Gastrocnemius medialis (tissue), 4 donors: ENCODE measurements at regions not wholly inside any gene's neighbourhood (a gene's known extent, or its start where the extent isn't known, plus 50 kb on each side); places are given as distances from the start of the nearest gene placed in this dataset.

Experiments used
- ATAC-seq, 2 donors: fragments of 150-250 bp; one replicate each; pipeline ENCODE4 v1.9.1; 2016
- DNase-seq, 2 donors: peaks; one replicate each; pipeline ENCODE4 v3.0.0-alpha.2; 2019
- H3K27ac ChIP-seq, 4 donors: fragments of 200-600 bp; sonication (generic); 1 replicate in 1 of 4; 2 replicates in 3 of 4; pipeline ENCODE4 v1.5.1; 2016 to 2018; ENCODE audit warnings: mild to moderate bottlenecking in 2 of 4, moderate library complexity in 1 of 4
- H3K27me3 ChIP-seq, 3 donors: fragments of 200-600 bp; sonication (generic) in 2 of 3; 1 replicate in 1 of 3; 2 replicates in 2 of 3; pipeline versions ENCODE4 v1.5.1 to v1.6.0; 2016 to 2019; ENCODE audit warnings: mild to moderate bottlenecking in 1 of 3, moderate library complexity in 1 of 3
- H3K36me3 ChIP-seq, 2 donors: fragments of 200-600 bp; sonication (generic) in 1 of 2; one replicate each; pipeline ENCODE4 v1.5.1; 2017 to 2018
- H3K4me1 ChIP-seq, 2 donors: fragments of 200-600 bp; sonication (generic) in 1 of 2; one replicate each; pipeline ENCODE4 v1.5.1; 2016 to 2017; ENCODE audit warnings: mild to moderate bottlenecking in 2 of 2
- H3K4me3 ChIP-seq, 4 donors: fragments of 200-600 bp; sonication (generic) in 3 of 4; 1 replicate in 1 of 4; 2 replicates in 3 of 4; pipeline ENCODE4 v1.5.1; 2016 to 2019; ENCODE audit warnings: mild to moderate bottlenecking in 2 of 4
- H3K9me3 ChIP-seq, 3 donors: fragments of 200-600 bp; sonication (generic) in 2 of 3; 1 replicate in 1 of 3; 2 replicates in 2 of 3; pipeline ENCODE4 v1.5.1; 2016 to 2019
- POLR2A ChIP-seq, 2 donors: fragments of 450-650 bp; IDR thresholded peaks; one replicate each; pipeline ENCODE4 v1.6.1; 2017; ENCODE audit warnings: antibody characterized with exemption in 2 of 2, mild to moderate bottlenecking in 2 of 2, moderate library complexity in 2 of 2
- in situ Hi-C, 4 donors: fragments of 200-750 bp; cut with MboI; loops; one replicate each; pipeline versions ENCODE4 v1.15.0 to v1.8.0; 2017; ENCODE audit warnings: low sequenced_read_pairs in 4 of 4
- intact Hi-C: fragments of 100-400 bp; cut with DNase I; formaldehyde crosslinking; loops from one replicate; pipeline ENCODE4 v1.15.1; 2023; ENCODE audit warnings: low total_unique reads
- TF ChIP-seq, protein P1 (sequence below), 5 experiments: fragments of 450-650 bp in 3 of 5; fragments of 200-600 bp in 2 of 5; sonication (generic) in 2 of 5; IDR thresholded peaks in 4 of 5; conservative IDR thresholded peaks in 1 of 5; 1 replicate in 4 of 5; 2 replicates in 1 of 5; pipeline ENCODE4 v1.5.1; 2016 to 2019; ENCODE audit warnings: antibody characterized with exemption in 5 of 5, mild to moderate bottlenecking in 3 of 5, moderate library complexity in 3 of 5

DNA sequence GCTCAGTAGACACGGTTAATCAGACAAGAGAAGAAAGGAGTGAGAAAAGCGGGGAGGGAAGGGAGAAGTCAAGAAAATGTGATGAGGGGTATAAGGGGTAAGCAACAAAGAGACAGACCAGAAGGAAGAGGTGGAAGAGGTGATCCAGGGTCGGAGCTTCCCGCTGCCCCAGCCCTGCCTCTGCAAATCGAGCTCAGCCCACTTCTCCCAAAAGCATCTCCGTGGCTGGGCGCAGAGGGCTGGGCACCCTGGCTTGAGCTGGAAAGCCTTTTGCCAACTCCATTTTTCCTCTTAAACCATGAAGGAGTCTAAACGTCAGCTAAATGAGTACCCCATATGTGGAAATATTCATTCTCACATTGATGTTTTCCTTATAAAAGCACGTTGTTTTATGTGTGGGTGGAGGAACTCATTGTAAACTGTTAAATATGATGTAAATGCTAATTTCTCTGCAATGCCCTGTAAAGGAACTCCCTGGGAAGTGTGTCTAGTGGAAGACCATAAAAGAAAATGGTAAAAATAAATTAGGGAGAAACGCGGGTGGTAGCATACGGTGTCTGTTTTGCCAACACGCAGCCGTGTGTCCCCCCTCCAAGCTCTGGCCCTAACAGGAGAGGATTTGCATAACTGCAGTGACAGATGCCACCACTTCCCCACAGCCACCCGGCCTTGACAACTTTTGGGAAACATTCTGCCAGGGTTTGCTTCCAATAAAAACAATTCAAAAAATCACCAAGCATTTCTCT lies 55.2 kb upstream of the MAFB start:
- in situ Hi-C loops: no loop called here
- DNase-seq: no peak
- Histone ChIP-seq H3K4me1 (no peaks in the 10 kb centered on the region), H3K4me3 (no peak overlapping the region), H3K27ac (no peak overlapping the region), H3K36me3 (no peaks in the 10 kb centered on the region), H3K27me3 (no peaks in the 10 kb centered on the region), H3K9me3 (no peaks in the 10 kb centered on the region)
- ATAC-seq: no peak
- intact Hi-C loops: no loop called here
- TF ChIP-seq POLR2A (IDR thresholded peaks at IDR 0.05): no peak
- TF ChIP-seq, protein P1, sequence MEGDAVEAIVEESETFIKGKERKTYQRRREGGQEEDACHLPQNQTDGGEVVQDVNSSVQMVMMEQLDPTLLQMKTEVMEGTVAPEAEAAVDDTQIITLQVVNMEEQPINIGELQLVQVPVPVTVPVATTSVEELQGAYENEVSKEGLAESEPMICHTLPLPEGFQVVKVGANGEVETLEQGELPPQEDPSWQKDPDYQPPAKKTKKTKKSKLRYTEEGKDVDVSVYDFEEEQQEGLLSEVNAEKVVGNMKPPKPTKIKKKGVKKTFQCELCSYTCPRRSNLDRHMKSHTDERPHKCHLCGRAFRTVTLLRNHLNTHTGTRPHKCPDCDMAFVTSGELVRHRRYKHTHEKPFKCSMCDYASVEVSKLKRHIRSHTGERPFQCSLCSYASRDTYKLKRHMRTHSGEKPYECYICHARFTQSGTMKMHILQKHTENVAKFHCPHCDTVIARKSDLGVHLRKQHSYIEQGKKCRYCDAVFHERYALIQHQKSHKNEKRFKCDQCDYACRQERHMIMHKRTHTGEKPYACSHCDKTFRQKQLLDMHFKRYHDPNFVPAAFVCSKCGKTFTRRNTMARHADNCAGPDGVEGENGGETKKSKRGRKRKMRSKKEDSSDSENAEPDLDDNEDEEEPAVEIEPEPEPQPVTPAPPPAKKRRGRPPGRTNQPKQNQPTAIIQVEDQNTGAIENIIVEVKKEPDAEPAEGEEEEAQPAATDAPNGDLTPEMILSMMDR (IDR thresholded peaks at IDR 0.05 in 4 of 5, conservative IDR thresholded peaks at IDR 0.05 in 1 of 5): no peak

DNA sequence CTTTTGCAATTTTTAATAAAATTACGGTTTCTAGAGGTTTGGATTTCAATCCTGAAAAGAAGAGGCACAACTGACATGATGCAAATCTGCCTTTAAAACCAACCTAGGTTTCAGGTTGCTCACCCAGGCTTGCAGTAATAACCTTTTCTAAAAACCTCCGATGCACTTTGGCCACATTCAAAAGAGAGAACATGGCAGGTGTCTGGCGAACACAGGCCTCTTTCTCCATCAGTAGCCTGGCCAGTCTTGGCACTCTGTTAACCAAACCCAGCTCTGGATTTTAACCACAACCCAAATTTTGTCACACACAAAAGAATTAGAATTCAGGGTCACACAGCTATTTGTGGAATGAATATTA lies 55.8 kb upstream of the MAFB start:
- no peaks in the 10 kb centered on the region for H3K9me3 ChIP-seq
- DNase-seq (no peak), ATAC-seq (no peak)
- in situ Hi-C loops (no loop called here), intact Hi-C loops (no loop called here)
- H3K27me3 ChIP-seq: no peaks in the 10 kb centered on the region
- no peaks in the 10 kb centered on the region for H3K4me1 ChIP-seq
- TF ChIP-seq, protein P1 (IDR thresholded peaks at IDR 0.05 in 4 of 5, conservative IDR thresholded peaks at IDR 0.05 in 1 of 5): no peak
- TF ChIP-seq POLR2A (IDR thresholded peaks at IDR 0.05): no peak
- H3K36me3 ChIP-seq: no peaks in the 10 kb centered on the region
- H3K27ac ChIP-seq: no peak overlapping the region
- no peak overlapping the region for H3K4me3 ChIP-seq

DNA sequence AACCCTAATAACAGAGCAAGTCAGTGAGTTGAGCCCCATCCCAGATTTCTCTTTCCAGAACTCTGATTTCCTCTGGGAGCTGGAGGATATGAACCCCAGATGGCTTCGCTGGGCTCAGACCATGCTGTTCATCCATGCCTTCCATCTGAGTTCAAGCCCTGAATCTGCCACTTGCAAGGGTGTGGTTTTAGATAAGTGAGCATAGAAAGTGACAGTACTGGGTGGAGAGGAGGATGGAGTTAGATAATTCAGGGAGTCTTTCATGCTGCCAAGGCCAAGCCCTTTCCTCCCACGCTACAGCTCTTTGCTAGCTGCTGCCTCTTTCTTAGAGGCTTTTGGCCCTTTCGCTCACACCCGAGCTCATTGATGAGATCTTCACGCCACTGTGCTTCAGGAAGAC lies 57.2 kb upstream of the MAFB start:
- no peaks in the 10 kb centered on the region for H3K9me3 ChIP-seq
- H3K4me1 ChIP-seq: no peaks in the 10 kb centered on the region
- no peak for TF ChIP-seq POLR2A (IDR thresholded peaks at IDR 0.05)
- TF ChIP-seq, protein P1 (IDR thresholded peaks at IDR 0.05 in 4 of 5, conservative IDR thresholded peaks at IDR 0.05 in 1 of 5): no peak
- ATAC-seq (no peak), DNase-seq (no peak)
- H3K27me3 ChIP-seq: no peaks in the 10 kb centered on the region
- H3K27ac ChIP-seq: no peak overlapping the region
- intact Hi-C loops (no loop called here), in situ Hi-C loops (no loop called here)
- no peaks in the 10 kb centered on the region for H3K36me3 ChIP-seq
- H3K4me3 ChIP-seq: no peak overlapping the region

DNA sequence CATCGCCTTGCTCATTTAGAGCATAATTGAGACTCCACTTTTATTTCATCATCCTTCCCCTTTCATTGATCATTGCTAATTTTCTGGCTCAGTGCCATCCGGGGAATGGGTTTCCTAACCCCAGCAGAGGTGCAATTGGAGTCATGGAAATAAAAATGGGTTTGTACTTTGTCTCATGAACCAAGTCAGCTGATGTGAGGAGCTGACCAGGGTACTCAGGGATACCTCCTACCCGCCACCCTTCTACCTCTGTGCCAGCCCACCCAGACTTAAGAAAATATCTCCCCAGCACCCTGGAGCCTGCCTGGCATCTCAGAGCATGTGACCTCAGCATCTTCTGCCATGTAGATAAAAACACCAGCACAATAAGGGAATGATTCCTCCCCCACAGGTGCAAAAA lies 59.1 kb upstream of the MAFB start:
- ATAC-seq (no peak), DNase-seq (no peak)
- H3K27me3 ChIP-seq: no peaks in the 10 kb centered on the region
- in situ Hi-C loops: no loop called here
- H3K4me3 ChIP-seq: no peak overlapping the region
- no peak for TF ChIP-seq POLR2A (IDR thresholded peaks at IDR 0.05)
- TF ChIP-seq, protein P1 (IDR thresholded peaks at IDR 0.05 in 4 of 5, conservative IDR thresholded peaks at IDR 0.05 in 1 of 5): no peak
- no peaks in the 10 kb centered on the region for H3K9me3 ChIP-seq
- H3K27ac ChIP-seq: no peak overlapping the region
- intact Hi-C loops: no loop called here
- no peaks in the 10 kb centered on the region for H3K4me1 ChIP-seq
- H3K36me3 ChIP-seq: no peaks in the 10 kb centered on the region
